Sigmoid colon (tissue), 4 donors: ENCODE measurements at regions not wholly inside any gene's neighbourhood (a gene's known extent, or its start where the extent isn't known, plus 50 kb on each side); places are given as distances from the start of the nearest gene placed in this dataset.

Experiments used
- EP300 ChIP-seq, 4 donors: sonication (generic); formaldehyde crosslinking; IDR thresholded peaks; one replicate each; pipeline ENCODE4 v1.6.1; 2017; ENCODE audit warnings: antibody characterized with exemption in 4 of 4
- POLR2AphosphoS5 ChIP-seq, 4 donors: sonication (generic); formaldehyde crosslinking; IDR thresholded peaks; one replicate each; pipeline ENCODE4 v1.6.1; 2017; ENCODE audit warnings: antibody characterized with exemption in 4 of 4
- TF ChIP-seq, protein P1 (sequence below), 4 experiments: fragments of 450-650 bp in 3 of 4; fragments of 200-600 bp in 1 of 4; IDR thresholded peaks; one replicate each; pipeline ENCODE4 v1.5.1; 2016 to 2019; ENCODE audit warnings: antibody characterized with exemption in 4 of 4, mild to moderate bottlenecking in 3 of 4, moderate library complexity in 2 of 4

DNA sequence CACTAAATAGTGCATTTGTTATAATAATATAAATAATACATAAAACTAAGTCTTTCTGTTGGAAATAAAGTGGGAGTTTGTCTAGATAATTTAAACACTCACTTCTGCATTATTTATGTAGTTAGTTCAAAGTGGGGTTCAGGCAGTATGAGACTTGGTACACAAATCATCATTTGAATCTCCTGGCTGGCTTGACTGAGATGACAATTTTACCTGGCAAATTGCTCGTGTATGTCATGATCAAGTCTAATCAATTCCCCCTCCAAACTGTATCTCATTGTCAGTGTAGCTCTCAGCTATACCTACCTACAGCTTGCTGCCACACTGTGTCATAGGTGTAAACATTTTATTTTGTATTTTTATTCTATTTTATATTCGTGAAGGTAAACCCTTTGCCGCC lies 563.4 kb upstream of the TENM3 start:
- TF ChIP-seq, protein P1, sequence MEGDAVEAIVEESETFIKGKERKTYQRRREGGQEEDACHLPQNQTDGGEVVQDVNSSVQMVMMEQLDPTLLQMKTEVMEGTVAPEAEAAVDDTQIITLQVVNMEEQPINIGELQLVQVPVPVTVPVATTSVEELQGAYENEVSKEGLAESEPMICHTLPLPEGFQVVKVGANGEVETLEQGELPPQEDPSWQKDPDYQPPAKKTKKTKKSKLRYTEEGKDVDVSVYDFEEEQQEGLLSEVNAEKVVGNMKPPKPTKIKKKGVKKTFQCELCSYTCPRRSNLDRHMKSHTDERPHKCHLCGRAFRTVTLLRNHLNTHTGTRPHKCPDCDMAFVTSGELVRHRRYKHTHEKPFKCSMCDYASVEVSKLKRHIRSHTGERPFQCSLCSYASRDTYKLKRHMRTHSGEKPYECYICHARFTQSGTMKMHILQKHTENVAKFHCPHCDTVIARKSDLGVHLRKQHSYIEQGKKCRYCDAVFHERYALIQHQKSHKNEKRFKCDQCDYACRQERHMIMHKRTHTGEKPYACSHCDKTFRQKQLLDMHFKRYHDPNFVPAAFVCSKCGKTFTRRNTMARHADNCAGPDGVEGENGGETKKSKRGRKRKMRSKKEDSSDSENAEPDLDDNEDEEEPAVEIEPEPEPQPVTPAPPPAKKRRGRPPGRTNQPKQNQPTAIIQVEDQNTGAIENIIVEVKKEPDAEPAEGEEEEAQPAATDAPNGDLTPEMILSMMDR (IDR thresholded peaks at IDR 0.05): no peak
- TF ChIP-seq EP300 (IDR thresholded peaks at IDR 0.05) (no peak), POLR2AphosphoS5 (IDR thresholded peaks at IDR 0.05) (no peak)
